Kasumi-1 (cell line): ENCODE measurements at regions not wholly inside any gene's neighbourhood (a gene's known extent, or its start where the extent isn't known, plus 50 kb on each side); places are given as distances from the start of the nearest gene placed in this dataset.
"Not testable (repeated sequence)": the region's sequence is repeated elsewhere in the genome, so short reads cannot be mapped to it uniquely, and the experiment has no call there.

Experiments used
- DNase-seq, 2 experiments: peaks; one replicate each; lab custom pipeline; 2025; lab: John Stamatoyannopoulos, UW

DNA sequence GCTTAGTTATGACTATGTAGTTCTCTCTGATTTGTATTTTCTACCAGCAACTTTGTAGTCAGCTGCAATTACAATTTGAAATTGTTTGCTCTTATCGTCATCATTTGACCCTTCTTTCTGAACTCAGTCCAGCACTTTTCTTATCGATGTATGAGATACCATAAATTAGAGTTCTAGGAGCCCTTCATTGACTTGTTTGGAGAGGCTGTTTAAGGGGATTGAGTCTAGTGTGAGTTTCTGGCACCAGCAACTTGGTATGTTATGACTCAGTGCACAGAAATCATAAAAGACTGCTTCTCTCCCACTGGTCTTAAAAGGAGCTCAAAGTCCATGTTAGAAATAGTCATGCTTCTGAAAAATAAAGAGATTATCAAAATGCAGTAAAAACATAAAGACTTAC is 190.3 kb downstream of the TENT5A start:
- DNase-seq, result no peak

DNA sequence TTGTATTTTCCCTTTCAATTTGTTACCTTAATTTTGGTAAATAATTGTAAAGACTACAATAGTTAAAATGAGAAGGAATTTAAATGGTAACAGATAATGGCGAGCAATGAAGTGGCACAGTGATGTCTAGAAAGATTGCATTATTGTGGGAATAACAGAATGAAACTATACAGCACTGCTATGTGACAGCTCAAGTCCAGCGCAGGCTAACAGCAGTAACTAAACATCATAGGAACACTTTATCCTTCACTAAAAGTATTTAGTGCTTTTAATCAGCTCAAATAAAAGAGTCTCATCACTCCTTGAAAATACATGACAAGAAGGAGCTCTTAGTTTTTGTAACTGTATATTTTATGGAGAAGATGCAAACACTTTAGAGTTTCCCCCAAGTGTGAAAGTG is 190.8 kb downstream of the TENT5A start:
- DNase-seq, result no peak

- DNase-seq, result no peak
Observed at GRCh38 chr6:81561071-81561564, 191.4 kb downstream of the TENT5A start.

DNA sequence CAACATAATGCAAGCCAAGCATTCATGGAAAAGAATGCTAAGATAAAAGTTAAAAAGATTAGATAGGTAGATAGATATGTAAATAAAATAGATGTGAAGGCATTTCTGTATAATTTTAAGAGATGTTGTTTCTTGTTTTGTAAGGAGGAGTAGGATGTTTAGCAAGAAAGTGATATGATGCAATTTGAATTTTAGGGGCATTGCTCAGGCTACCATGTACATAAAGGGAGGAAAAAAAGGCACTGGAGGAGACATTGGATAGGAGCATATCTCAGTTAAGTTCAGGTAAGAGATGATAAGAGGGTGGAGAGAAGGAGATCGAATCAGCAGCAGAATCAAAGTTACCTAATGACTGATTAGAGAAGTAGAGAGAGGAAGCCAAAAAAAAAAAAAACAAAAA is 194.7 kb downstream of the TENT5A start:
- no peak for DNase-seq

GRCh38 chr6:81556551-81556950 is 195.9 kb downstream of the TENT5A start:
- no peak for DNase-seq

DNA sequence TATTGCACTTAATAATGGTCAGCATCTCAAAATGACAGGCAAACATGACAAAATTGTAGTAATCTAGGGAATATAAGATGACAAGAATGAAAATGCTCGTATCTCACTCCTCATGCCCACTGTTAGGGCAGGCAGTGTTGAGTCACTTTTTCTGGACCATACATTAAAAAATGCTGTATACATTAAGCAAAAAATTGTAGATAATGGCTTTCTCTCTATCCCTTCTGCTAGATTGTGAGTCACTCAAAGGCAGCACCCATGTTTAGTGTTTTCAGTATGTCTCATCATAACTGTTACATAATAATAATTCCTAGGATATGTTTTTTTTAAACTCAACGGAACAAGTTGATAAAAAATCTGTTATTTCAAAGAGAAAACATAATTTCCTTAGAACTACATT is 199.3 kb downstream of the TENT5A start:
- DNase-seq, result no peak

DNA sequence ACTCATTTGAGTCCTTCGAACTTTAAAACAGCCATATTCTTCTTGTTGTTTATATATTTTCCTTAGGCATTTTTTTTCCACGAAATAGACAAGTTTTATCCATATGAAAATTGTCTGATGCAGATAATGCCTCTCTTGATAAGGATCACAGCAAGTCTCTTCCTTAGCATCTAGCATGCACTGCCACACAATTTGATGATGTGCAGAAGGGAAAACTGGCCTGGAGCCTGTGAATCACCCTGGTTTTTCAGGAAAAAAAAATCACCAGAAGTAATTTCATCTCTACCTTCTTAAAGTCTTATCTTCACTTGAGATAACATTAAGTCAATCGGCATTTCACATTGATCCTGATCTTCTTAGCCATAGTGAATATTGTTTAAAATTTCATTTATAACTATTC is 199.8 kb downstream of the TENT5A start:
- no peak for DNase-seq

GRCh38 chr6:81547149-81547548 is 205.3 kb downstream of the TENT5A start:
- DNase-seq, result no peak

GRCh38 chr6:81534934-81535465 is 217.5 kb downstream of the TENT5A start:
- DNase-seq, result no peak

GRCh38 chr6:81531869-81532561 is 220.5 kb downstream of the TENT5A start:
- DNase-seq, result no peak

DNA sequence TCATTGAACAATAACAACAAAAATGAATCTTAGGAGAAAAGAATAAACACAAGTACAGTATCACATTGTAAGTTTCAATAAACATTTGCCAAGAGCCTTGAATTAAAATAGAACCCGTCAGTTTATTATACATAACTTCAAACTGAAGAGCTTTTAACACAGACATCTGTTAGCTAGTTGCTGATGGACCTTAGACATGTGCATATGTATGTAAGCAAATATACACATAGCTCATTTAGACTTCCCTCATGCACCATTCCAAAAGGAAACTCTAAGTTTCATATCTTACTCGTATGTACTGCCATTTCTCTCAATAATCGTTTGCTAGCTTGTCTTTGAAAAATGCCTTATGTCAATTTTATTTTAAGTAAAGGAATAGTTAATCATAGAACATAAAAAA is 235.0 kb downstream of the TENT5A start:
- DNase-seq, result no peak

- DNase-seq, result no peak
Observed at GRCh38 chr6:81515562-81516453, 236.7 kb downstream of the TENT5A start.

GRCh38 chr6:81514195-81514594 is 238.3 kb downstream of the TENT5A start:
- not testable (repeated sequence) for DNase-seq

GRCh38 chr6:81511423-81511822 is 241.1 kb downstream of the TENT5A start:
- no peak for DNase-seq

DNA sequence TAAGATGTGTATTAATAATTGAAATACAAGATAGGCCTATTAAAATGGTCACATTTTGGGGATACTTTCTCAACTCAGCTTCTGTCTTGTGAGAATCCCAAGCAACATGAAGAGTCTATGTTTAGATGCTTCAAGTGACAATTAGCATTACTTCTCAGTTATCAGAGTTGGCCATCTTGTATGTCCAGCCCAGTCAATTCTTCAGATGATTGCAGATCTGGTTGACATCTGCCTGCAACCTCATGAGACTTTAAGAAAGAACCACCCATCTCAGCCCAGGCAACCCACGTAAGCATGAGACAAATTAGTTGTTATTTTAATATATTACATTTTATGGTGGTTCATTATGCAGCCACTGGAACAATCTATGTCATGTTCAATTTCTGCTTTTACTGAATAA is 256.5 kb downstream of the TENT5A start:
- DNase-seq, result no peak

DNA sequence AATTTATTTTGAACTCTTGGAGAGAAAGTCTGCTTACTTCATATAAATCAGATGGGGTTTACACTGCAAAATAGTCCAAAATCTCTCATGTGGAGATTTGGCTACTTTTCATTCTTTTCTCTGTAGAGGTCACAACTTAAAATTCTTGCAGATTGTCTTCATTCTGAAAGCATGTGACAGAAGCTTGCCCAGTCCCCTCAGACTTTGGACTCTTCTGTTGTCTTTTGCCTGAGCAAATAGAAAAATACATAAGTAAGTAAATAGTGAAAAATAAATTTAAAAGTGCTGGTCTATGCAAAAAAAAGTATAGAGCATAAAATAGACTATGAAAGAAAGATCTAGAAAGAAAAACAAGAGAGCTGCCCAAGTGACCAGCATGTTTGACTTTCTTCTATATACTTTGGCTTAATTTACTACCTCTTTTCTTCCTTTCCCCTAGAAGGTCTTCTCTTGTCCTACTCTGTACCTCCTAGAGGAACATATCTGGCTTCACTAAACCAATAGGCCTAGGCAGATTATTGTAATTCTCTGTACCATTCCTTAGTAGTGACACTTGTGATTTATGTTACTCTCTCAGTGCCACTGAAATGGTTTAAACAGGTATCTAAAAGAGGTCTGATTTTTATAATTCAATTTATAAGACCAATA is 260.9 kb downstream of the TENT5A start:
- DNase-seq, result no peak

DNA sequence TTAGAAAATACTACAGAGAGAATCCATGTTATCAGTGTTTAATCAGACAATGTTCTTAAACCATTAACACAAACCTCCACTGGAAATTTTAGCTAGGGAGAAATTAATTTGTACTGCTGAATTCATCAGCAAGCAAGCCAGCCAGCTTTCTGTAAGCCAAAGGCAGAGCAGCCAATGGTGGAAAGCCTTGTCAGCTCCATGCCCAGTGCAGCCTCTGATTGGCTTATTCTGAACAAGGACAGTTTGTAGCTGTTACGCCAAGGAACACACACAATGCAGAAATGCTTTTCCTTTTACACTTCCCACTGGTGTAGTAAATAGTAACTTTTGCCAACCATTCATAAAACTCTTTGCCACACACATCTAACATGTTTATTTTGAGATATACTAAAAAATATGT is 265.0 kb downstream of the TENT5A start:
- no peak for DNase-seq

DNA sequence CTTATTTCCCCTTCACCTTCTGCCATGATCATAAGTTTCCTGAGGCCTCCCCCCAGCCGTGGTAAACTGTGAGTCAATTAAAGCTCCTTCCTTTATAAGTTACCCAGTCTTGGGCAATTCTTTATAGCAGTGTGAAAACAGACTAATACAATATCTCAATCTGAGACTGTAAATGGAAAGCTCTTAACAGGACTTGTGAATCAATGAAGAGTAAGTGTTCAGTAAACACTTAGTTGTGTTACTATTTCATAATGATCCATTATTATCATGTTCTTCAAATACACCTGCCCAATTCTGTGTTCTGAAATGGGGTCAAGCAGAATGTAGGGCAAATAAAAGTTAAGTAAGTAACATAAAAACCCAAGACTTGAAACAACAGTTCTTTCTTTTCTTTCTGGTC is 266.2 kb downstream of the TENT5A start:
- no peak for DNase-seq

DNA sequence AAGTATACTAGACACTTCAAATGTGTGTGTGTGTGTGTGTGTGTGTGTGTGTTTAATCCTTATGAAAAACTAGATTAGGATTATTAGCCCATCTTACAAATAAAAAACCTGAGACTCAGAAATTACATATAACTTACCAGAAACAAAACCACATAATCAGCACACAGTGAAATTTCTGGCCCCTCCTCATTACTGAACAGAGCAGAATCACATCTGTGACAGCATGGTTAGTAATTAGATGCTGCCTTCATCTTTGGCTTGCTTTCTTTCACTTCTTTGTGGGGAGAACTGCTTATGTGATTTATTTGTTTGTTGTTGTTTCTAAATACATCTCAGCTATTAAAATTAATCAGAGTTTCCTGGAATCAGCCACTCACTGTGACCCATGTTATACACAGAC is 267.1 kb downstream of the TENT5A start:
- DNase-seq, result no peak

DNA sequence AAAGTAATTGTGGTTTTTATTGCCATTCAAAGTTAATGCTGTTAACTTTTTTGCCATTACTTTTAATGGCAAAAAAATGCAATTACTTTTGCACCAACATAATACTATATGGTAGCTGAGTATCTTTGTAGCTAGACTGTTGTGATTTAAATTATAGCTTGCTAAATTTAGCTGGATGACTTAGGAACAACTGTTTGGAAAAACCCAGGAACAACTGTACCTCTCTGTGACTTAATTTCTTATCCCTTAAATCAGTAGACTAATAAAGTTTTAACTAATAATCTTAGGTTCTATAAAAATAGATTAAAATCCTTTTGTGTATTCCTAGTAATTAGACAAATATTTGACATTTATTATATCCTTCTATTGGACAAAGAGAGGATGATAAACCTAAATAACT is 268.2 kb downstream of the TENT5A start:
- DNase-seq, result no peak

DNA sequence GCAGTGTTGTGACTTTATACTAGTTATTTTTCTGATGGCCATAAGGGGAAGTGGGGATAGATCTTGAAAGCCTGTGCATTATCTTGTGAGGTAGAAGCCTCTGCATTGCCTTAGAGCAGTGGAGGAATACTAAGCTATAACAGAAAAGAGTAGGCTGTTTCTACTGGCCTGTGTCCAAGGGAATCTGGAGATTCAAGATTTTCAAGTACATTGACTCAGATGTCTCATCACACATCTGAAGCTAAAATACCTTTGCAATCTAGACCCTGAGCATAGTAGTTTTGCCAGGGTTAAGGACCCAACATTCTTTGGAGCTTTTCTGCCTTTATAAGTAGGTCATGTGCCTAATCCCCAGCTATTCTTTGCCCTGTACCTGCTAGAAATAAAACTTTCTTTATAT is 272.3 kb downstream of the TENT5A start:
- no peak for DNase-seq

GRCh38 chr6:81476881-81477280 is 275.6 kb downstream of the TENT5A start:
- DNase-seq, result no peak

DNA sequence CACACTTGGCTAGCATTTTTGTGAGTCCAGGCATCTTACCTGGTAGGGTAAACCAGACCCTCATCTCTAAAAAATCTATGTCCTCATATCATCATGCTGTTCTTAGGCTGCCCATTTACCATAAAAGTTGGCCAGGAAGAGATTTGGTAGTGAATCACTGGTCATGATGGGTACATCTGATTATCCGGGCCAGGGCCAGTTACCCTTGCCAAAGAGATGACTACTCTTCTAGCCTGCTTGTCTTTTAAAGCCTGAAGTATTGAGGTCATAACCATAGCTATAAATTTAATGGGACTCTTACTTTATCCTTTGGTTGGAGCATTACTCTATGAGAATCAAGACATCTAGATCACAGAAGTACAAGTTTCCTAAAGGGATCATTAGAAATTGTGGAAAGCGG is 276.8 kb downstream of the TENT5A start:
- DNase-seq, result no peak
